ENCODE measurements at regions not wholly inside any gene's neighbourhood (a gene's known extent, or its start where the extent isn't known, plus 50 kb on each side); places are given as distances from the start of the nearest gene placed in this dataset.

DNA sequence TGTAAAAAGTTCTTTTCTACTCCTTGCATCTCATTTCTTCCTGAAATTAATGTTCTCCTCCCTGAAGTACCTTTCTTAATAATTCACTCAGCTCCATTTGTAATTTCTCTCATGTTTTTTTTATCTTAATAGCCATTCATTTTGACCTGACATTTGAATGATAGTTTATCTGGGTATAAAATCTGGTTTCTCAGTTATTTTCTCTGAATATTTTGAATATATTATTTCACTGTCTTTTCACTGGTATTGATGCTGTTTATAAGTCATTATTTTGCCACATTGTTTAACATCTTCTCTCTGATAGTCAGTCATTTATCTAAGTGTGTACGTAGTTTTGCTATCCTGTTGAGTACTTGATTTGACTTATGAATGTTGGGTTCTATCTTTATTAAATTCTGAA is 68.8 kb upstream of the ARHGAP18 start:
- DNase-seq, result no peak

DNA sequence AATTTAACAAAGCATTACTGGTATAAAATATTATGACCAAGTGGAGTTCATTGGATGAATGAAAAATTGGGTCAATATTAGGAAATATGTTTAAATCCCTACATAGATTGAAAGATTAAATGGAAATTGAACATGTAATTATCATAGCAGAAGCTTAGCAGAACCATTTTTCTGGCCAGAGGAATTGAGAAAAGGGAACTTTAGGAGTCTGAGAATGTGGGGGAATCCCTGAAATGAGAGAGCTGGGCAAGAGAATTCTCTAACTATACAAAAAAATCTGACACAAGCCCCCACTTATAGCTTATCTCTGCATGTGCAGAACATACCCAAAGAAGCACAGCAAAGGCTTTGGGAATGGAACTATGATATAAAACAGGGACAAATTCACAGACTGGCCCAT is 67.4 kb upstream of the ARHGAP18 start:
- no peak for DNase-seq

DNA sequence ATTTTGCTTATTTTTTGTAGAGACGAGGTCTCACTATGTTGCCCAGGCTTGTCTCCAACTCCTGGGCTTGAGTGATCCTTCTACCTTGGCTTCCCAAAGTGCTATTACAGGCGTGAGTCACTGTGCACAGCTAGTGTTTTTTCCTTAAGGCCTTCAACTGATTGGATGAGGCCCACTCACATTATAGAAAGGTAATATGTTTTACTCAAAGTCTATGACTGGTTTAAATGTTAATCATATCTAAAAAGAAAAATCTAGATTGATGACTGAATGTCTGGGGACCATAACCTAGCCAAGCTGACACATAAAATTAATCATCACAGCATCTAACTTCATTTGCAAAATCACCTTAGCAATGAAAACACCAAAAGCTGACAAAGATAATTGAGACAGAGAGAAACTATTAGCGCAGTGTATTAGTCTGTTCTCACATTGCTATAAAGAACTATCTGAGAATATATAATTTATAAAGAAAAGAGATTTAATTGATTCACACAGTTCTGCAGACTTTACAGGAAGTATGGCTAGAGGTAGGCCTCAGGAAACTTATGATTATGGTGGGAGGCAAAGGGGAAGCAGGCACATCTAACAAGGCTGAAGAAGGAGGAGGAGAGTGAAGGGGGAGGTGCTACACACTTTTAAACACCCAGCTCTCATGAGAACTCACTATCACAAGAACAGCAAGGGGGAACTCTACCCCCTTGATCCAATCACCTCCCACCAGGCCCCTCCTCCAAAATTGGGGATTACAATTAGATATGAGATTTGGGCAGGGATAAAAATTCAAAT is 66.8 kb upstream of the ARHGAP18 start:
- DNase-seq, result peak; percentile 24

DNA sequence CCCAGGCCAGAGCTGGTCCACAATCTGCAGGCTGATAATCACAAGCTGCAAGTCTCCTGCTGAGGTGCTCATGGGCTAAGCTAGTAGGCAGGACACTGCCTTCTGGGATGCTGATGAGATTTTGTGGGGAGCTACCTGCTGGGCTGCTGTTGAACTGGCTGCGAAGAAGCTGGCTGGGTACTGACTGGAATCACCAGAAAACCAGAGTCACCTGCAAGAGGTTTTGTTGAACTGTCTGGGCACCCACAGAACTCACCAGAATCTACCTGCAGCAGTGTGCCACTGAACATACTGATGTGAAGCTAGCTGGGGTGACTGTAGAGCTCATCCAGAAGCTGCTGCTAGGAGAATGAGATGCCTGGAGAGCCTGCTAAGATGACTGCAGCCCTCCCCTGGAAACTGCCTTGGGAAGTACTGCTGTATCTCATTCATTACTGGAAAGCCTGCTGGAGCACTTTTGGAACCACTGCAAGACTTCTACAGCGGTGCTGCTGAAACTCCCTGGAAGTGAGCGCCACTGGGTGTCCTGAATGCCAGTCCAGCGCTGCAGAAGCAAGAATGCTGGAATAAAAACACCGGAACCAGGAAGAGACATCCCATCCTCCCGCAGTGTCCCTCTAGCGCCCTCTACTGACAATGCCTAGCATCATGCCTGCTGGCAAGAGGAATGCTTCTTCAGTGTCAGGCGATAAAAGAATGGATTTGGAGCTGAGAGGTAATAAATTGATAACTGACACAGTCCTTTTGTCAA is 64.9 kb upstream of the ARHGAP18 start:
- peak; percentile 94 for DNase-seq

DNA sequence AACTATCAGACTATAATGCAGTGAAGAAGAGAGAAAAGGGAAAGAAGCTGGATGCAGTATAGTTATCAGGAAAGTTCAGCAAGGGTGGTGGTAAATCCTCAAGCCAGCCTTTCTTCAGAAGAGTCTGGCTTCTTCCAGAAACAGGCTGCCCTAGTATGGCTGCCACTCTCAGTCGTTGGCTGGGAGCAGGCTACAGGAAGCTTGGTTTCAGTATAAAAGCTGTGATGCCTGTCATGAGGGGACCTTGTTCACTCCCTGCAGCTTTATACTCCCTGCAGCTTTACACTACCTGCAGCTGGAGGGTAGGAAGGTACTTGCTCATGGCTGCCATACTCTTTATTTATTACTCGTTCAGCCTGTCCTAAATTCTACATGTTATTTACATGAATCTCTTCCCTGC is 63.3 kb upstream of the ARHGAP18 start:
- DNase-seq, result peak; percentile 28

DNA sequence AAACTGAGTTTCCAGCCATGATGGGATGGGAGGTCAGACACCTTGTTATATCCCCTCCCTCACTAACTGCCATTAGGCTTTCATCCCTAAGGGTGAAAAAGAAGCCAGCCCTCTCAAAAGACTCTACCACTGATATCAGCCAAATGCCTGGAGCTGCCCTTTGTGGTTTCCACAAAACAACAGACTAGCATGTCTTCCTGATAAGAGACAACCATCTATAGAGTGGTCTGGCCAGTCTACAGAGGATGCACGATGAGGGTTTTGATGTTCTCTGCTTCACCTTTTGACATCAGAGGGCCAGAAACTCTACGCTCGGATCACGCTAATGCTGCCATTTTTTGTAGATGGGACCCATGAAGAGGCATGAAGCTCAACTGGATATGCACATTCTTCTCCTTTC is 61.7 kb upstream of the ARHGAP18 start:
- DNase-seq, result peak; percentile 82

DNA sequence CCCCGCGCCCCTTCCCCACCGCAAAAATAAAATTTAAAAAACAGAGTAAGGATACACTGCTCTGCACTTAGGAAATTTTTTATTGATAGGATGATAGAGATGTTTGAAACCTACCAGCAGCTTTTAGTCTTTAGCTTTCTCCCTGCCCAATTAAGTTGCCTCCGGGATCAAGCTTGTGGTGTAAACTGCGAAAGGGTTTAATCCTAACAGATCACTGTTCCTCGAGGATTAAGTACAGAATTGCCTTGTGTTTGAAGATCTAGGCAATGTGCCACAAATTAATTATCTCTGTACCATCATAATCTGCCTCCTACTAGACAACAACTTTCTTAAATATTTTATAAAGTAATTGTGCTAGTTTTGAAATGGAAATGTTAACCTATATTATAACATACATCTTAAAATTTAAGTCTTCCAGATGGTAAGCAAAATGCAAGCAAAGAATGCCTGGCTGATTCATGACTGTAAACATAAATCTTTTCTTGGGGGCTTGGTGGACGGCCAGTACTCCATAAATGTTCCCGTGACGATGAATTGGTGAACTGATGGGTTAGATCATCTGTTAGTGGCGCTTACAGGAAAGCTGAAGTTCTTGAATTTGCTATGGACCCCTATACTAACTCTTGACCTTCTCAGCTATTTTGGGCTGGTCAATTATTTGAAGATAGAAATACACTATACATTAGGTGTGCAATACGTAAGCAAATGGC is 58.0 kb upstream of the ARHGAP18 start:
- DNase-seq, result no peak

DNA sequence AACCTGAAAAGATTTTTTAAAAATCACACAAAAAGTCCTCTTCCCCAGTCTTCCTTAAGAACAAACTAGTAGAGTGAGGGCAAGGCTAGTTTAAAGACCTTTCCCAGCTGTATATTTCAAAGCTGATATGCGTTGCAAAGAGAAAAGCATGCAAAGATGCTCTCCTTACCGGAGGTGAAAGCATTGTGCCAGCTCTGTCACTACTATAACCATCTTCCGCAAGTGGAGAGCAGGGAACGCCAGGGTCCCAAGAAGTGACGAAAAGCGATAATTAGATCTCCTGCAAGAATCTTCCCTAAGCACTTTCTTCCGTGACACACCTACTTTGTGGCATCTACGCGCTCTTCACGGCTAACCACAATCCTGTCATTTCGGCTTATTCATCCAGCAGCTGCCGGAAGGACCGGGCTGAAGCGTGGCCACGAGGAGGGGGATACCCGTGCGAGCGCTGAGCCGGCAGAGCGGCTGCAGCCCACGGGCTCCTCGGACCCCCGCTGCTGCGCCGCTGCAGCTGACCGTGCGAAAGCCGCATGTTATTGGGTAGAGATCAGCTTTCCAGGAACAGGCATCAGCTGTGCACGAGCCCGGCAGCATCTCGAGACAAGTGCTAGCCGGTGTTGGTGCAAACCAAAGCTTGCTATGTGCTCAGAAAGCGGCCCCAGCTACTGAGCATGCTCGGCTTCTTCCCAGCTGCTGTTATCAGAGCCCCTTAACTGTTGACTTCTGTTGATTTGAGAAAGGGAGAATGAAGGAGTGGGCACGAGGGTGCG is 57.2 kb upstream of the ARHGAP18 start:
- peak; percentile 90 for DNase-seq

DNA sequence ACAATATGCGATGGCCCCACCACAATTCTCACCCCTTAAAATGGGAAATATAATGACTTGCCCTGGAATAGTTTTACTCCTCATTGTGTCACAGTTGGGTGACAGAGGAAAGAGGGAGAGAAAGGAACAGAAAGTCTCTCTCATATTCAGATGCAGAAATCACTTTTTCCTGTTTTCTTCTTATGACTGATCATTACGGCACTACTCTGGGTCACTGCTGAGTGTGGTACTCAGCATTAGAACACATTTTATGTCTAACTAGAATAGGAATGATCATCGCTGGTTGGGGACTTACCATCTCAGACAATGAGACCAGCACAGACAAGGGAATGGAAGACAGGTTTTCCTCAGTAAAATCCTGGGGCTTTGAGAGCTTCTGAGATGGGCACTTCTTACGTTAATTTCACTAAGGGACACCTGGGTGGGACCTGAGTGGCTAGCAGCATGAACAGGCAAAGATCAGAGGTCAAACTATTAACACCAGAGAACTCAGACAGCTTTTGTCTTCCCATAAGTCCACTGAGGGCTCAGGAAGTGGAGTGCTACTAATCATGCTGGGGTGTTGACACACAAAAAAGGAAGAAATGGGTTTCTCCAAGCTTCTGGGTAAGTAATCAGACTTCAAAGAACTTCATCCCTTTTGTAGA is 54.9 kb upstream of the ARHGAP18 start:
- DNase-seq, result no peak

DNA sequence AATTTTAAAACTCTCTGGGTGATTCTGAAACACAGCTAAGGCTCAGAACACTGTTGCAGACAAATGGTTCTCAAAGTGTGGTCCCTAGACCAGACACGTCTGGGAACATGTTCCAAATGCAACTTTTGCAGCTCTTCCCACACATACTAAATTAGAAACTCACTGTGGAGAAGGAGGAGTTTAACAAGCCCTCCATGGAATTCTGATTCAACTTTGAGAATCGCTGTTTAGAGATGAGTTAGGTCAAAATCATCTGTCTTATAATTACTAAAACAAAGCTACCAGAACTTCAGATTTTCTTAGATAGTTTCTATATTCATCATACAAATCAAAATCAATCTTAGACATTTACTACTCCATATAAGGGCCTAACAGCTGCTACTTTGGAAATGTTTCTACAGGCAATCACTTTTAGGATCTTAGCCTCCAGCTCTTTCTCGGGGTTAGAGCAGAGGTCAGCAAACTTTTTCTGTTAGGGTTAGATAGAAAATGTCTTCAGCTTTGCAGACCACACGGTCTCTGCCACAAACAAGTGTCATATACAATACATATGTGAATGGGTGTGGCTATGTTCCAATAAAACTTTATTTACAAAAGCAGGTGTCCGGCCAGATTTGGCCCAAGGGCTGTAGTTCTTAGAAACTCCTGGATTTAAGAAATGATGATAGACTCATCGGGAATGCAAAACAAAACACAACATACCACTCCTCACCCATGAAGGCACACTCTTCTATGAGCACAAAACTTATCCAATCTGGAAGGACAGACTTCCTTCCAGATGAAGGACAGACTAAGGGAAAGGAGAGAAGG is 50.0 kb upstream of the ARHGAP18 start:
- DNase-seq, result no peak

All from OCI-M1 (cell line).